Ascending aorta (tissue), 2 donors: ENCODE measurements at regions not wholly inside any gene's neighbourhood (a gene's known extent, or its start where the extent isn't known, plus 50 kb on each side); places are given as distances from the start of the nearest gene placed in this dataset.

ENCODE experiments used
- DNase-seq, 2 donors: peaks; one replicate each; pipeline ENCODE4 v3.0.0-alpha.2; 2019; ENCODE audit warnings: low spot score in 2 of 2
- H3K27ac ChIP-seq, 2 donors: fragments of 200-600 bp; sonication (generic); one replicate each; pipeline ENCODE4 v1.5.1; 2016 to 2017; ENCODE audit warnings: mild to moderate bottlenecking in 1 of 2
- H3K27me3 ChIP-seq: fragments of 200-600 bp; sonication (generic); one replicate; pipeline ENCODE4 v1.5.1; 2017
- H3K36me3 ChIP-seq, 2 donors: fragments of 200-600 bp; sonication (generic); one replicate each; pipeline ENCODE4 v1.5.1; 2016
- H3K4me1 ChIP-seq, 2 donors: fragments of 200-600 bp; sonication (generic); one replicate each; pipeline ENCODE4 v1.5.1; 2016 to 2017; ENCODE audit warnings: mild to moderate bottlenecking in 1 of 2
- H3K4me3 ChIP-seq, 2 donors: fragments of 200-600 bp; sonication (generic); one replicate each; pipeline ENCODE4 v1.5.1; 2016 to 2017; ENCODE audit warnings: mild to moderate bottlenecking in 1 of 2
- H3K9me3 ChIP-seq, 2 donors: fragments of 200-600 bp; sonication (generic); one replicate each; pipeline ENCODE4 v1.5.1; 2016
- intact Hi-C: fragments of 100-400 bp; cut with DNase I; formaldehyde crosslinking; loops from one replicate; pipeline ENCODE4 v1.15.1; 2023
- TF ChIP-seq, protein P1 (sequence below), 3 experiments: fragments of 200-600 bp in 2 of 3; fragments of 450-650 bp in 1 of 3; sonication (generic) in 2 of 3; IDR thresholded peaks; one replicate each; pipeline ENCODE4 v1.5.1; 2016 to 2019; ENCODE audit warnings: antibody characterized with exemption in 3 of 3, mild to moderate bottlenecking in 1 of 3, moderate library complexity in 1 of 3

DNA sequence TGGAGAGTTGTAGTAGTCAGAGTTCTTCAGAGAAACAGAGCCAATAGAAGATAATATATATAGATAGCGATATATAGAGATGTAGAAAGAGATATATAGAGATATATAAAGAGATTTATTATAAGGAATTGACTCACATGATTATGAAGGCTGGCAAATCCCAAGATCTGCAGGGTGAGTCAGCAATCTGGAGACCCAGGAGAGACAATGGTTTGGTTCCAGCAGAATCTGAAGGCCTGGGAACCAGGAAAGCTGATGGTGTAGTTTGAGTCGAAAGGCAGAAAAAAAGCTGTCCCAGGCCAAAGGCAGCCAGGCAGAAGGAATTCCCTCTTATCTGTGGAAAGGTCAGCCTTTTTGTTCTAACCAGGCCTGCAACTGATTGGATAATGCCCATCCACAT is 194.1 kb downstream of the NUFIP1 start:
- Histone ChIP-seq H3K9me3 (no peaks in the 10 kb centered on the region), H3K27ac (no peak overlapping the region), H3K4me1 (no peaks in the 10 kb centered on the region), H3K4me3 (no peak overlapping the region), H3K36me3 (no peaks in the 10 kb centered on the region), H3K27me3 (no peaks in the 10 kb centered on the region)
- TF ChIP-seq, protein P1, sequence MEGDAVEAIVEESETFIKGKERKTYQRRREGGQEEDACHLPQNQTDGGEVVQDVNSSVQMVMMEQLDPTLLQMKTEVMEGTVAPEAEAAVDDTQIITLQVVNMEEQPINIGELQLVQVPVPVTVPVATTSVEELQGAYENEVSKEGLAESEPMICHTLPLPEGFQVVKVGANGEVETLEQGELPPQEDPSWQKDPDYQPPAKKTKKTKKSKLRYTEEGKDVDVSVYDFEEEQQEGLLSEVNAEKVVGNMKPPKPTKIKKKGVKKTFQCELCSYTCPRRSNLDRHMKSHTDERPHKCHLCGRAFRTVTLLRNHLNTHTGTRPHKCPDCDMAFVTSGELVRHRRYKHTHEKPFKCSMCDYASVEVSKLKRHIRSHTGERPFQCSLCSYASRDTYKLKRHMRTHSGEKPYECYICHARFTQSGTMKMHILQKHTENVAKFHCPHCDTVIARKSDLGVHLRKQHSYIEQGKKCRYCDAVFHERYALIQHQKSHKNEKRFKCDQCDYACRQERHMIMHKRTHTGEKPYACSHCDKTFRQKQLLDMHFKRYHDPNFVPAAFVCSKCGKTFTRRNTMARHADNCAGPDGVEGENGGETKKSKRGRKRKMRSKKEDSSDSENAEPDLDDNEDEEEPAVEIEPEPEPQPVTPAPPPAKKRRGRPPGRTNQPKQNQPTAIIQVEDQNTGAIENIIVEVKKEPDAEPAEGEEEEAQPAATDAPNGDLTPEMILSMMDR (IDR thresholded peaks at IDR 0.05): no peak
- intact Hi-C loops: no loop called here
- DNase-seq: no peak

DNA sequence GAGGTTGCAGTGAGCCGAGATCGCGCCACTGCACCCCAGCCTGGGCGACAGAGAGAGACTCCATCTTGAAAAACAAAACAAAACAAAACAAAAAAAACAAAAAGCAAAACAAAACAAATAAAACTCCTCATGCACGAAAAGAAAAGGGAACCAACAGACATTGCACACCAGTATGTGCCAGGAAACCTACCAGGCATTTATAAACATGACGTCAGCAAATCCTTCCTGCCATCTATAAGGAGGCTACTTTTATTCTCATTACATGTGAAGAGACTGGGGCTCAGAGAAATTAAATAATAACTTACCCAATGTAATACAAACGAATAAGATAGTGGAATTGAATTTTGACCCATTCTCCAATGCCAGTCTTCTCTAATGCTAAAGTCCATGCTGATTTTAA is 197.2 kb downstream of the NUFIP1 start:
- Histone ChIP-seq H3K9me3 (no peaks in the 10 kb centered on the region), H3K4me1 (no peaks in the 10 kb centered on the region), H3K36me3 (no peaks in the 10 kb centered on the region), H3K27ac (no peak overlapping the region), H3K27me3 (no peaks in the 10 kb centered on the region), H3K4me3 (no peak overlapping the region)
- intact Hi-C loops: no loop called here
- TF ChIP-seq, protein P1 (IDR thresholded peaks at IDR 0.05): no peak
- no peak for DNase-seq

DNA sequence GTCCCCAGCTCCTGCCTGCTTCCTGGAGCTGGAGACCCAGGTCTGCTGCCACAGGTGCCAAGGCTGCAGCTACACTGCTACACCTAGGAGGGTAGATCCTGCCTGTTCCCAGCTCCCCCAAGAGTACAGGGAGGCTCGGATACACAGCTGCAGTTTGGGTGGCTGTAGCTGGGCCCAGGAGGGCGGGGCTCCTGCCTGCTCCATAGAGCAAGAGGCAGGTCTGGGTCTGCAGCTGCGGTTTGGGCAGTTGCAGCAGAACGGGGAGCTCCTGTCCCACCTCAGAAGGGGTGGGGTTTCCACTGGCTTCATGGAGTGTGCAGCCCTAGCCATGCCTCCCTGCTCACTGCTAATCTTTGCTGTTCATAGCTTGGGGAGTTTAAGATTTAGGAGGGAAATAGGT is 199.0 kb downstream of the NUFIP1 start:
- H3K27ac ChIP-seq: no peak overlapping the region
- no peak for DNase-seq
- intact Hi-C loops: no loop called here
- H3K27me3 ChIP-seq: no peaks in the 10 kb centered on the region
- H3K36me3 ChIP-seq: no peaks in the 10 kb centered on the region
- TF ChIP-seq, protein P1 (IDR thresholded peaks at IDR 0.05): no peak
- no peaks in the 10 kb centered on the region for H3K4me1 ChIP-seq
- no peak overlapping the region for H3K4me3 ChIP-seq
- H3K9me3 ChIP-seq: no peaks in the 10 kb centered on the region

DNA sequence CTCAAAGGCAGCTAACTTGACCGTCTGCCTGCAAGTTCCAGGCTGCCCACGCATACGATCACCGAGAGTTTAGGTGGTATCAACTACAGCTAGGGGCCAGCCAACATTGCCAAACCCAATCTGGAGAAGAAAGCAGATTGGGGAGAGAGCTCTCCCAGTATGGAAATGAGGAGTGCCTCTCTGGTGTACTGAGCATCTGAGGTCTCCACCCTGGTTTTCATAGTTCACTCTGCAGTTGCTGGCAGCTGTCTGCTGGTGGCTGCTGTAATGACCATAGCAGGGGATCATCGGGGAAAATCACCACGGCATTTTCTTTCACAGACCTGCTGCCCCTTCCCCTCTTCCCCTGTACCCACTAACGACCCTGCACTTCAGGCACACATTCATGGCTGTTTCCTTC is 201.7 kb downstream of the NUFIP1 start:
- no peak overlapping the region for H3K27ac ChIP-seq
- H3K36me3 ChIP-seq: no peaks in the 10 kb centered on the region
- no peaks in the 10 kb centered on the region for H3K27me3 ChIP-seq
- TF ChIP-seq, protein P1 (IDR thresholded peaks at IDR 0.05): no peak
- DNase-seq: no peak
- H3K4me1 ChIP-seq: no peaks in the 10 kb centered on the region
- no peaks in the 10 kb centered on the region for H3K9me3 ChIP-seq
- intact Hi-C loops: no loop called here
- no peak overlapping the region for H3K4me3 ChIP-seq

DNA sequence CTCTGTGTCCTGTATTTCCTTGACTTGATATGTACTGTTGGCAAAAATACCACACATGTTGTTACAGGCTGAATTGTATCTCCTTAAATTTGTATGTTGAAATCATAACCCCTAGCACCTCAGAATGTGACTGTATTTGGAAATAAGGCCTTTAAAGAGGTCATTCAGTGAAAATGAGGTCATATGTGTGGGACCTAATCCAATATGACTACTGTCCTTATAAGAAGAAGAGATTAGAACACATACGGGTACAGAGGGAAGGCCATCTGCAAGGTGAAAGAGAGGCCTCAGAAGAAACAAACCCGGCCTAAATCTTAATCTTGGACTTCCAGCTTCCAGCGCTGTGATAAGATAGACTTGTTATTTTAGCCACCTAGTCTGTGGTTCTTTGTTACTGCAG is 202.5 kb downstream of the NUFIP1 start:
- H3K9me3 ChIP-seq: no peaks in the 10 kb centered on the region
- DNase-seq: no peak
- H3K36me3 ChIP-seq: no peaks in the 10 kb centered on the region
- H3K27ac ChIP-seq: no peak overlapping the region
- intact Hi-C loops: no loop called here
- TF ChIP-seq, protein P1 (IDR thresholded peaks at IDR 0.05): no peak
- H3K4me1 ChIP-seq: no peaks in the 10 kb centered on the region
- H3K4me3 ChIP-seq: no peak overlapping the region
- H3K27me3 ChIP-seq: no peaks in the 10 kb centered on the region

DNA sequence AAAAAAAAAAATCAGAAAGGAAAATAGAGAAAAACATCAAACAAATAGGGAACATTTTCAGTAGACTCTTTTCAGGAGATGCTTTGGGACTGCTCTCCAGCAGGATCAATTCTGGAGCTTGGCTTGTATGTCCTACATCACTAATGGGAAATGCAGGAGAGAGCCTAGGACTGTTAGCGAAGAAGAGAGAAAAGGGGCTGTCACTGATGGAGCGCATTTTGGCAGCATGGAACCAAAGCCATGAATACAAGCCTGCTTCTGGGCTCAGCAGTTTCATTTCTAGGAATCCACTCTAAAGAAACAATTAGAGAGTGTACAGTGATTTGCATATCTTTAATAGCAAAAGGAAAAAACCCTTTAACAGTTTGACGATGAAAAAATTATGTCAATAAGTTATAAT is 203.9 kb downstream of the NUFIP1 start:
- Histone ChIP-seq H3K4me3 (no peak overlapping the region), H3K36me3 (no peaks in the 10 kb centered on the region), H3K27me3 (no peaks in the 10 kb centered on the region), H3K9me3 (no peaks in the 10 kb centered on the region), H3K4me1 (no peaks in the 10 kb centered on the region), H3K27ac (no peak overlapping the region)
- intact Hi-C loops: no loop called here
- no peak for DNase-seq
- TF ChIP-seq, protein P1 (IDR thresholded peaks at IDR 0.05): no peak
